ENCODE measurements at regions not wholly inside any gene's neighbourhood (a gene's known extent, or its start where the extent isn't known, plus 50 kb on each side); places are given as distances from the start of the nearest gene placed in this dataset.
"Not testable (repeated sequence)": the region's sequence is repeated elsewhere in the genome, so short reads cannot be mapped to it uniquely, and the experiment has no call there.

- DNase-seq: no peak
Measured at GRCh38 chr7:68206946-68207485, 1210.4 kb downstream of the TYW1 start.

DNA sequence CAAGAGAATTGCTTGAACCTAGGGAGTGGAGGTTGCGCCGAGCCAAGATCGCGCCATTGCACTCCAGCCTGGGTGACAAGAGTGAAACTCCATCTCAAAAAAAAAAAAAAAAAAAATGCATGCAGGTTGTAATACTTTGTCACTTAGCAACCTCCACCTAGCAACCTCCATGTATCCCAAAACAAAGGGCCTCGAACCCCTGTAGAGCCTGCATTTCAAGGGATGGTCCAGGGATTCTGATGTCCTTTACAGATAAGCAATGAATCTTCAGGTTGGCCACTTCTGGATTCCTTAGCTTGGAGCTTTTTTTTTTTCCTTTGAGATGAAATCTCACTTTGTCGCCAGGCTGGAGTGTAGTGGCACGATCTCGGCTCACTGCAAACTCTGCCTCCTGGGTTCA, 1211.0 kb downstream of the TYW1 start:
- DNase-seq: no peak

- DNase-seq: no peak
Measured at GRCh38 chr7:68209486-68209885, 1212.9 kb downstream of the TYW1 start.

- DNase-seq: no peak
Measured at GRCh38 chr7:68213838-68214237, 1217.2 kb downstream of the TYW1 start.

DNA sequence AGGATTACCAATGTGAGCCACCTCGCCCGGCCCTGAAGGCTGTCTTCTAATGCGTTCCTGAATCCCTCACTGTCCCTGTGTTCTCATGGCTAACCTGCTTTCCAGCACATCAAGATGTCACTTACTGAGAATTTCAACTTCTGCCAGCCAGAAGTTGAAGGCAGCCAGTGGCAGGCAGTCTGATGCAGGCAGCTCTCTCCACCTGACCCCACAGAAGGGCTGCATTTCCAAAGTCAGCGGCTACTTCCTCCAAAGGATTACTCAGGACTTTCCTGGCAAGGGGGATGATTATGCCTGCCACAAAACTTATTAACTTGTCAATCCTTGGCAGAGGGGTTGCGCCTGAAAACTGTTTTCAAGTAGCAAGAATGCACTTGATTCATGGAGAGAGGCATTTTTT, 1219.4 kb downstream of the TYW1 start:
- no peak for DNase-seq

DNA sequence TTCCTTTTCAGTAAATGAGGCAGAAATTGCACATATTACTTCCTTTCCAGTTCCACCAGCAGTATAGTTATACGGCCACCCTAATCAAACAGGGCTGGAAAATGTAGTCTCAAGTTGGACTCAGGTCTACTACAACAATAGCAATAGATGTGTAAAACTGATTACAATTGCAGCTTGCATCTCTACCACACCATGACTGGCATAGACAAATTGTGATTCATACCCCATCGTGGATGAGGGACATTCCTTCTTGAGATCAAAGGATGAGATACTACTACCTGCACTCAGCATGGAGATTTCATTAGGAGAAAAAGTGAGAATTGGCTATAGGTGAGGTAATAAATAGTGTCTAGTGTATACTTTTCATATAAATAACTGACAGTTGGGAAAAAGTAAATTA, 1220.8 kb downstream of the TYW1 start:
- DNase-seq: no peak

GRCh38 chr7:68218461-68218860, 1221.8 kb downstream of the TYW1 start:
- DNase-seq: no peak

GRCh38 chr7:68222311-68222710, 1225.7 kb downstream of the TYW1 start:
- DNase-seq: no peak

- no peak for DNase-seq
Measured at GRCh38 chr7:68224041-68224741, 1227.6 kb downstream of the TYW1 start.

GRCh38 chr7:68231011-68231410, 1234.4 kb downstream of the TYW1 start:
- not testable (repeated sequence) for DNase-seq

GRCh38 chr7:68235937-68236336, 1239.3 kb downstream of the TYW1 start:
- no peak for DNase-seq

- no peak for DNase-seq
Measured at GRCh38 chr7:68238204-68238805, 1241.7 kb downstream of the TYW1 start.

GRCh38 chr7:68243128-68243527, 1246.5 kb downstream of the TYW1 start:
- no peak for DNase-seq

DNA sequence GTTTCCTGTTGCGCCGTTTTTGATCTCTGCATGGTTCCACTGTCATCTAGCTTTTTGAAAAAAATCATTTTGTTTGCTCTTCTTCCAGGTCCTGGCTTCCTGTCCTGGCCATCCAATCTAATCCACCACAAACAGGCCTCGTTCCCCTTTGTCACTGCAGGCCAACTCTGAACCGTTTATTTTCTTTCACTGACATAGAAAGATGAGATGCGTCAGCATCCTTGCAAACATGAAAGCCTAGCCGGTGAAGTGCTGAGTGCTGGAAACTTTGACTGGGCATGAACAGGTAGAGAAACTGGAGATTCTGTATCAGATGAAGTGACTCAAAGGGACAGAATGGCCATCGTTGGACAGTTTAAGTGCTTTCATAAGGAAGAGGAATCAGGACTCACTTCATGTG, 1247.8 kb downstream of the TYW1 start:
- no peak for DNase-seq

GRCh38 chr7:68245688-68246087, 1249.1 kb downstream of the TYW1 start:
- DNase-seq: no peak

- no peak for DNase-seq
Measured at GRCh38 chr7:68246189-68246633, 1249.6 kb downstream of the TYW1 start.

DNA sequence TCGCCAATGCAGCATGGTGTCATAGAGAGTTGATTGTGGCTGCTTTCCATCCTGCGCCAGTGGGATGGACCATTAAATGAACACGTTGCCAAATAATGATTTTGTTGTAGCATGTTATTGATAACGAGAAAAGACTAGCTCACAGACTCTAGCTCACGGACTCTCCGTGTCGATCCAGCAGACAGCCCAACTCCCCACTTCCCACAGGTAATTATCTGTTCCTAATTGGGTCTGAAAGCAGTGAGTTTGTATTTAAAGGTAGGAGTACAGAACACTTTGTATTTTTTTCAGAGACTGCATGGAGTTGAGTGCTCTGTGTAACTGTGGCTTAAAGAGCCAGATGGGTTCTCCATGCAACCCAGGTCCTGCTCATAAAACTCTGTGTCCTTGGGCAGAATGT, 1250.5 kb downstream of the TYW1 start:
- DNase-seq: no peak

GRCh38 chr7:68247571-68247970, 1250.9 kb downstream of the TYW1 start:
- no peak for DNase-seq

GRCh38 chr7:68248973-68249372, 1252.3 kb downstream of the TYW1 start:
- DNase-seq: no peak

- DNase-seq: no peak
Measured at GRCh38 chr7:68249611-68250010, 1253.0 kb downstream of the TYW1 start.

- DNase-seq: no peak
Measured at GRCh38 chr7:68250143-68250542, 1253.5 kb downstream of the TYW1 start.

GRCh38 chr7:68254815-68255214, 1258.2 kb downstream of the TYW1 start:
- not testable (repeated sequence) for DNase-seq

DNA sequence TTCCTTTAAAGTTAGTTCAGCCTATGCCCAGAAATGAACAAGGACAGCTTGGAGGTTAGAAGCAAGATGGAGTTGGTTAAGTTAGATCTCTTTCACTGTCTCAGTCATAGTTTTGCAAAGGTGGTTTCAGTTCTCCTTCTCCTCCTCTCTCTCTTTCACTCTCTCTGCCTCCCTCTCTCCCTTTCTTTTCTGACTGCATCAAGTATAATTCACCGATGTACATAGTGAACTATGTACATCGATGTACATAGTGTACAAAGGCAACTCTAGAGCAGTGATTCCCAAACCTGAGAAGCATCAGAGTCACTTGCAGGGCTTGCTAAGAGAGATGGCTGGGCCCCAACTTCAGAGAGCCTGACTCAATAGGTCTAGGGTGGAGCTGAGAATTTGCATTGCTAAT, 1259.7 kb downstream of the TYW1 start:
- DNase-seq: no peak

- no peak for DNase-seq
Measured at GRCh38 chr7:68258609-68259008, 1262.0 kb downstream of the TYW1 start.

DNA sequence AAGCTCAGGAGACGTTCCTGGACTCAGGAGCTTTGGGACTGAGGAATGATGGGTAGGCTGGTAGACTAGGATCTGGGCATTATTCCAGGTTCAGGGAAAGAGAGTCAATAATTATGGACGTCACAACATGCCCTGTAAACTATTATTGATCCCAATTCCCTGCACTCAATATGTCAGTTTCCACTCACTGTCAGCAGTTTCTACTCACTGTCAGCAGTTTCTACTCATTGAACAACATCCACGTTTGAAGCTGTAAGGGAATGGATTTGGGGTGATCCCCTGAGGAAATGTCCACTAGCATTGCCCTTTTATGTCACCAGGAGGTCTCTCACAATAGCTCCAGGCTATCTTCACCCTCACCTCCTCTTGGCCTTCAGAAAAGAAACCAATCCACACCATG, 1268.6 kb downstream of the TYW1 start:
- no peak for DNase-seq

Measured in stimulated activated CD4-positive, alpha-beta T cell treated with anti-CD3 and anti-CD28 coated beads, Interleukin-15, amount 100 ng/mL, for 24 hours (primary cell).